NCI-H2081 treated with DMSO at 0.1 percent for 48 hours (cell line): ENCODE measurements at regions not wholly inside any gene's neighbourhood (a gene's known extent, or its start where the extent isn't known, plus 50 kb on each side); places are given as distances from the start of the nearest gene placed in this dataset.

ENCODE experiments used
- DNase-seq: peaks from one replicate; lab custom pipeline; 2025; lab: John Stamatoyannopoulos, UW

GRCh38 chr4:115927382-115927781 is 814.0 kb upstream of the NDST4 start:
- DNase-seq, result no peak

GRCh38 chr4:115923152-115923551 is 809.7 kb upstream of the NDST4 start:
- no peak for DNase-seq

GRCh38 chr4:115920637-115921036 is 807.2 kb upstream of the NDST4 start:
- DNase-seq, result no peak

GRCh38 chr4:115918149-115918548 is 804.7 kb upstream of the NDST4 start:
- DNase-seq, result no peak

GRCh38 chr4:115906428-115906827 is 793.0 kb upstream of the NDST4 start:
- no peak for DNase-seq

GRCh38 chr4:115883847-115884246 is 770.4 kb upstream of the NDST4 start:
- DNase-seq, result no peak

- no peak for DNase-seq
These were observed 769.8 kb upstream of the NDST4 start for GRCh38 chr4:115883231-115883630.

GRCh38 chr4:115873048-115873447 is 759.6 kb upstream of the NDST4 start:
- no peak for DNase-seq

DNA sequence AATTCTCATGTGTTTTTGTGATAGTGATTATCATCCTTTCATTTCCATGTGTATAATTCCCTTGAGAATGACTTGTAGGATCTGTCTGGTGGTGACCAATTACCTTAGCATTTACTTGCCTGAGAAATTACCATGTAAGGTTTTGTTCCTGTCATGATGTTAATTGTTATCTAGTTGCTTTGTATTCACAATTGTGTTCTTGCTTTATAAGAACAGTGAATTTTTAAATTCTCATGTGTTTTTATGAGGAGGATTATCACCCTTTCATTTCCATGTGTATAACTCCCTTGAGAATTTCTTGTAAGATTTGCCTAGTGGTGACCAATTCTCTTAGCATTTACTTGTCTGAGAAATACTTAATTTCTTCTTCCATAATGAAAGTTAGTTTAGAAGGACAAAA is 758.2 kb upstream of the NDST4 start:
- DNase-seq, result no peak

- no peak for DNase-seq
These were observed 753.0 kb upstream of the NDST4 start for GRCh38 chr4:115866364-115866896.

DNA sequence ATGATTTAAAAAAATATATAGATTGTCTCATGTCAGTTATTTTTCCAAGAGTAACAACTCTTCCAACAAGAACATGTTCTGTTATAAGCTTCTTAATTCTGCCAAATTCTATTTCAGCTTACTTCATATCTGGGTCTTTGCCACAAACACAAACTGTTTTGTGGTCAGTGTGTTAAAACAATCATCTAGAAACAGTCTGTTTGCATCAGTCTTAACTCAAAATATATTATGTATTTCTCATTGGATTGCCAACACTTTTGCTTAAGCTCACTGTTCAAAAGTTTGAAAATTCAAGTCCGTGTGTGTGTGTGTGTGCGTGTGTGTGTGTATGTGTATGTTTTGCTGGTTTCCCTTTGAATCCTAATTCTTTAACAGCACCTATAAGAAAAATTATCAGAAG is 752.3 kb upstream of the NDST4 start:
- no peak for DNase-seq

DNA sequence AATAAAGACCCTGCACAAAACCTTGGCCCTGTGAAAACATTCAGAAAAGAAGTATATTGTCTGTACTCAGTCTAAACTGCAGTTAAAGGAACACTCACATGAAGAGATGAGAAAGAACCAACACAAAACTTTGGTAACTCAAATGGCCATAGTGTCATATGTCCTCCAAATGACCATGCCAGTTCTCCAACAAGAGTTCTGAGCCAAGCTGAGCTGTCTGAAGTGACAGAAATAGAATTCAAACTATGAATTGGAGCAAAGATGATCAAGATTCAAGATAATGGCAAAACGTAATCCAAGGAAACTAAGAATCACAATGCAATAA is 739.3 kb upstream of the NDST4 start:
- DNase-seq, result no peak

GRCh38 chr4:115851918-115852766 is 738.7 kb upstream of the NDST4 start:
- no peak for DNase-seq

- DNase-seq, result no peak
These were observed 737.5 kb upstream of the NDST4 start for GRCh38 chr4:115850799-115851509.

GRCh38 chr4:115844180-115844579 is 730.8 kb upstream of the NDST4 start:
- DNase-seq, result no peak

- no peak for DNase-seq
These were observed 728.5 kb upstream of the NDST4 start for GRCh38 chr4:115841871-115842270.

DNA sequence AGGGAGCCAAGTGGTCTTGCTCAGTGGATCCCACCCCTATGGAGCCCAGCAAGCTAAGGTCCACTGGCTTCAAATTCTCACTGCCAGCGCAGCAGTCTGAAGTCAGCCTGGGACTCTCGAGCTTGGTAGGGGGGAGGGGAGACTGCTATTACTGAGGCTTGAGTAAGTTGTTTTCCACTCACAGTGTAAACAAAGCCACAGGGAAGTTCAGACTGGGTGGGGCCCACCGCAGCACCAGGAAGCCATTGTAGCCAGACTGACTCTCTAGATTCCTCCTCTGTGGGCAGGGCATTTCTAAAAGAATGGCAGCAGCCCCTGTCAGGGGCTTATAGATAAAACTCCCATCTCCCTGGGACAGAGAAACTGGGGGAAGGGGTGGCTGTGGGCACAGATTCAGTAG is 721.0 kb upstream of the NDST4 start:
- no peak for DNase-seq

GRCh38 chr4:115824630-115825029 is 711.2 kb upstream of the NDST4 start:
- no peak for DNase-seq

GRCh38 chr4:115803825-115804224 is 690.4 kb upstream of the NDST4 start:
- no peak for DNase-seq

DNA sequence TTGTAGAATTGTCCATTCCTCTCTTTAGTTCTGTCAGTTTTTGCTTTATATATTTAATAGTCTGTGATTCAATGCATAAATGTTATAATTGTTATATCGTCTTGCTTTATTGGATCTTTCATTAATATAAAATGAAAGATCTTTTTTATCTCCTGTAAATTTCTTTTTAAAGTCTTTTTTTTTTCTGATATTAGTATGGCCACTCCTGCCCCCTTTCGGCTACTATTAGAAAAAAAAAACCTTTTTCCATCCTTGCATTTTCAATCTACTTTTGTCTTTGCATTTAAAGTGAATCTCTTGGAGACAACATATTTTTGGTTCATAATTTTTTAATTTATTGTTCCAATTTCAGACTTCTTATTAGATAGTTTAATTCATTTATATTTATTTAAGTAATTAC is 677.4 kb upstream of the NDST4 start:
- DNase-seq, result no peak

- DNase-seq, result no peak
These were observed 668.2 kb upstream of the NDST4 start for GRCh38 chr4:115781528-115782146.

DNA sequence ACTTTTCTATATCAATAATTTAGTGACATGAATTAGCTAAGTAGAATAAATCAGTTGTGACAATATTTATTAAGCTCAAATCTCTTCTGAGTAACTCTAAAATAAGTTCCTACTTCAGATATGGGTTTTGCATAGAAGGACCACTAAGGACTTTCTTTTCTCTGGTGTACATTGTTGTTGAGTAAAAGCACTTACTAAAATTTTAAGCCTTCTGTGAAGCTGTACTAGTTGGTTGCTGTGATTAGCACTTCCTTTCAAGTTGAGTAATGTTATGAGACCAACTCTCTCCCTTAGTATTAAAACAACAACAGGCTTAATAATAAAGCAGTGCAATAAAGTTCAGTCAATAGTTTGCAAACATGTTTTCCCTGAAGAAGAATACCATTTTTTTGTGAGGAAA is 667.4 kb upstream of the NDST4 start:
- DNase-seq, result no peak

DNA sequence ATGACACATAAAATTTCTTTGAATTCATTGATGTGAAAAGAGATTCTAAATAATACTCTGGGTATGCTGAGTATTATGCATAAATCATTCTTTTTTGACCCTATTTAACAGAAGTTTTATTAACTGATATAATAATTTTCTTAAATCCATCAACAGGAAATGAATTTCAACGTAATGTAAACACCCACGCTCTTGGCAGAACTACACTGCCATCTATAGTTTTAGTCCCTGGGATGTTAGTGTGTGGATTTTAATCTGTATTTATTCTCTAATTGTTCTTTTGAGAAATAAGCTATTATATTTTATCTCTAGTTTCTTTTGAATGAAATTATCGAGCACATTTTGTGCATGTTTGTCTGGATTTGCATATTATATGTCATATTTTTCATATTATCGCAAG is 666.8 kb upstream of the NDST4 start:
- no peak for DNase-seq
